Esophagus squamous epithelium (tissue), 4 donors: ENCODE measurements at regions not wholly inside any gene's neighbourhood (a gene's known extent, or its start where the extent isn't known, plus 50 kb on each side); places are given as distances from the start of the nearest gene placed in this dataset.

Source experiments
- POLR2A ChIP-seq, 4 donors: fragments of 450-650 bp; IDR thresholded peaks; one replicate each; pipeline ENCODE4 v1.6.1; 2017; ENCODE audit warnings: antibody characterized with exemption in 4 of 4, mild to moderate bottlenecking in 4 of 4, moderate library complexity in 3 of 4
- TF ChIP-seq, protein P1 (sequence below), 6 experiments: fragments of 450-650 bp in 4 of 6; fragments of 200-600 bp in 2 of 6; sonication (generic) in 2 of 6; IDR thresholded peaks; one replicate each; pipeline ENCODE4 v1.5.1; 2016 to 2019; ENCODE audit warnings: antibody characterized with exemption in 6 of 6, mild to moderate bottlenecking in 4 of 6, moderate library complexity in 4 of 6

DNA sequence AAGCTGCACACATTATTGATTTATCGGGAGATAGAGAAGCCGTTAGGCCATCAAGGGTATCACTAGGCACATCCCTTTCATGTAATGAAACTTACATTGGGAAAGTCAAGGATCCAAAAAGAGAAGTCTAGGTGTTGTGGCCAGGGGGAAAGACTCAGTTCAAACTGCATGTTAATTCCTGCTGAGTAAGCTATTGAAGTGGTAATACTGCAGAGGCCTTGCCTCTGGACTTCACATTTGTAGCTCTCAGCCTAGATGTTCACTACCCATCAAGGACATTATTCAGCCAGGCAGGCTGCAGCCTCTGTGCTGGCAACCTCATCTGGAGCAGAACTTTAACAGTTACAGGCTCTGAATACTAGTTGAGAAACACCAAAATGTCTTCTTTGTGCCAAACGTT, 2094.5 kb upstream of the AGA start:
- no peak for TF ChIP-seq POLR2A (IDR thresholded peaks at IDR 0.05)
- TF ChIP-seq, protein P1, sequence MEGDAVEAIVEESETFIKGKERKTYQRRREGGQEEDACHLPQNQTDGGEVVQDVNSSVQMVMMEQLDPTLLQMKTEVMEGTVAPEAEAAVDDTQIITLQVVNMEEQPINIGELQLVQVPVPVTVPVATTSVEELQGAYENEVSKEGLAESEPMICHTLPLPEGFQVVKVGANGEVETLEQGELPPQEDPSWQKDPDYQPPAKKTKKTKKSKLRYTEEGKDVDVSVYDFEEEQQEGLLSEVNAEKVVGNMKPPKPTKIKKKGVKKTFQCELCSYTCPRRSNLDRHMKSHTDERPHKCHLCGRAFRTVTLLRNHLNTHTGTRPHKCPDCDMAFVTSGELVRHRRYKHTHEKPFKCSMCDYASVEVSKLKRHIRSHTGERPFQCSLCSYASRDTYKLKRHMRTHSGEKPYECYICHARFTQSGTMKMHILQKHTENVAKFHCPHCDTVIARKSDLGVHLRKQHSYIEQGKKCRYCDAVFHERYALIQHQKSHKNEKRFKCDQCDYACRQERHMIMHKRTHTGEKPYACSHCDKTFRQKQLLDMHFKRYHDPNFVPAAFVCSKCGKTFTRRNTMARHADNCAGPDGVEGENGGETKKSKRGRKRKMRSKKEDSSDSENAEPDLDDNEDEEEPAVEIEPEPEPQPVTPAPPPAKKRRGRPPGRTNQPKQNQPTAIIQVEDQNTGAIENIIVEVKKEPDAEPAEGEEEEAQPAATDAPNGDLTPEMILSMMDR (IDR thresholded peaks at IDR 0.05) = no peak
